OCI-M1 (cell line): ENCODE measurements at regions not wholly inside any gene's neighbourhood (a gene's known extent, or its start where the extent isn't known, plus 50 kb on each side); places are given as distances from the start of the nearest gene placed in this dataset.

Source experiments
- DNase-seq: peaks from one replicate; lab custom pipeline; 2025; lab: John Stamatoyannopoulos, UW

DNA sequence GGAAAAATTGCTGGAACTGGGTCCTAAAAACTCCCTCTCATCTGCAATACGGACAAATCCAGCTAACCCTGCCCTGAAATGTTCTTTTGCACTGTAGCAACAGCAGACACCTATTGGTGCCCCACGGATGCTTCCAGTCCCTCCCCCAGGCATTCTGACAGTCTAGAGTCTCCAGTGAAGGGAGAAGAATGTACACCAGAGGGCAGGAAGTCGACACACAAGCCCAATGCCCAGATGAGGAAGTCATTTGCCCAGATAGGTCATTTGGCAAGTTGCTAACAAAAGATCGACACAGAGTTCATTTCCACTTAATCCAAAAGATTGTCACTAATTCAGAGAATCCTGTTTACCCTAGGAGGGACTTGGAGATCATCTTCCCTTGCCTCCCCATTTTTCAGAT lies 293.0 kb upstream of the PRDM1 start:
- peak; percentile 82 for DNase-seq

DNA sequence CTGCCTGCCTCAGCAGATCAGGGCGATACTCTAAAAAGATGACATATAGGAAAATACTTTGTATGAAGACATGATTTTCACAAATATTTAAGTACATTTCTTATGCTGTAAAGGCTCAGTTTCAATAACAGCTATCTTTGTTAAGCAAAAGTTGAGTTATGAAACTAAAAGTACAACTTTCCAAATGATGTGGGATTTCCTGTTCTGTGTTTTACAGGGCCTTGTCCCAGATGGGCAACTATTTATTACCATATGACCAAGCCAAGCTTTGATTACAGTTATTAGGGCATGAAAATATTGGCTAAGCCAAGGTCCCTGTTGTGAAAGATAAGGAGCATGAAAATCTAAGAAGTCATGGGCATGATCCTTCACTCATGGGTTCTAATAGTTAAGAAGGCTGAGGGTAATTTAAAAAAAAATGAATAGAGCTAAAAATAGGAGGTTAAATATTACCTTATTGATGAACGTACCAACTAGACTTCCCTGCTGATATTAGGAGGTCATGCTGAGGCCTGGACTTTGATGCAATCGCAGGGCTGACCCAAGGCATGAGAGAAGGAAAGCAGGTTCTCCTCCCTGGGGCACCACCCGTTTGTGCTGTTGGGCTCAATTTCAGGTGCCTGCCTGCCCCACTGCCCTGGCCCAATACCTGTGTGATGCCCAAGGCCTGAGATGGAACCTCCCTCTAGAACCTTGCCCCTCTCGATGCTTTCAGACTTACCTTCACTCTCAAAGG lies 294.4 kb upstream of the PRDM1 start:
- no peak for DNase-seq

DNA sequence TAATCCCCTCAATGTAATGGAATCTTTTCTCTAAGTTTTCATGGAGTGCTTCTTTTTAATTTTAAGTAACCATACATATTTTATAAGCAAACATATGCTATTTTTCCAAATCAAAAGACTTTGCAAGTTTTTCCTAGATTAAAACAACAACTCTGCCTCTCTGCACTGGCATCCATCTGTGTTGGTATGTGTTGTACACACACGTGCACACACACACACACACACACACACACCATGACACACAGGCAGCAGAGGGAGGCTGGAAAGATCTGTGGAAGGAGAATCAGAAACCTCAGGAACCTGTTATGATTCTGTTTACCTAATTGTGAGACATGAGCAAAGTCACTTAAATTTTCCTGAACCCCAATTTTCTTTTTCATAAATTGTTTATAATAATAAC lies 295.0 kb upstream of the PRDM1 start:
- DNase-seq, result no peak

DNA sequence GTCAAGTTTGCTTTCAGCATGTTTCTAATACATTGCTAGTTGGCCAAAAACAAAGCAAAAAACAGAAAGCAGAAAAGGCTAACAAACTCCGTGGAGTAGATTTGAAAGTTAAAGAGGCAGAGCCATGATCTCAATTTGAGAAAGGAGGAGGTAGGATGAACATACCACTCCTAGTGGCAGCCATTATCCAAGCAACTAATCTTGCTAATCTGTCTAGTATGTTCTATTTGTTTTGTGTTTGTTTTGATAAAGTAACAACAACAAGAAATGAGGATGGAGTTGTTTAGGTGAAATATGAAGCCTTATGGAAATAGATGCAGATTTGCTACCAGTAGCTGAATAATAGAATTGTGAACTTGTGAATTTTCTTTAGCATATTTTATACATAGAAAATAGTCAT lies 295.5 kb upstream of the PRDM1 start:
- peak; percentile 45 for DNase-seq

DNA sequence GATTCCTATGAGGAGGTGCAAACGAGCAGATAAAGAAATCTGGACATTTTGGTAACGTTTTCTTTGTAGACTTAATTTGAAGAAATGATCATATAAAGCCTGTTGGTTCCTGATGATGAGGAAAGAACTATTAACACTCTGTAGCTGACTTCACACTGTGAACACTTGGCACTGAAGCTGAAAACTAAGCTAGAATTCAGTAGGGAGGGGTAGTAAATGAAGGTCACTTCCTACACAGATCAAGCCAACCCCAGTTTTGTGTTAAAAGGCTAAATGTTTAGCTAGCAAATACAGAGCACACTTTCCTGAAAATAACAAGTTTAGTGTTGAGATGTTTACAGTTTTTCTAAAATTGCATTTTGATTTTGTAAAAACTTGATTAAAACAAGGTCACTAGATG lies 296.2 kb upstream of the PRDM1 start:
- DNase-seq, result no peak

DNA sequence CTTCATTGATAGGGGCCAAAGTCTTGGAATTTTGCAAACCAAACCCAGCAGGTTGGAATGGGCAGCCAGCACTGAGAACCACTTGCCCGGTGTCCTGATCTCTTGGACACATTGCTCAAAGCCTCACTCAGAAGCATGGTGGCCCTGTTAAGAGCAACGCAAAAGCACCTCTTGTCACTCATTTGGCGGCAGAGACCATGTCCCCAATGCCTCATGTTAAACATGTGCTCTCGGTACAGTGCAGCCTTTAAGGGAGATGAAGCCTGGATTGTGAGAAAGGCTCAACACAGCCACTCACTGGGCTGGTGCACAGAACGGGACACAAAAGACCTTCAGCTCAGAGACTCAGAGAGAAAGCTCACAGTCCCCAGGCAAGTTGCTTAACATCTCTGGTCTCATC lies 298.4 kb upstream of the PRDM1 start:
- no peak for DNase-seq

DNA sequence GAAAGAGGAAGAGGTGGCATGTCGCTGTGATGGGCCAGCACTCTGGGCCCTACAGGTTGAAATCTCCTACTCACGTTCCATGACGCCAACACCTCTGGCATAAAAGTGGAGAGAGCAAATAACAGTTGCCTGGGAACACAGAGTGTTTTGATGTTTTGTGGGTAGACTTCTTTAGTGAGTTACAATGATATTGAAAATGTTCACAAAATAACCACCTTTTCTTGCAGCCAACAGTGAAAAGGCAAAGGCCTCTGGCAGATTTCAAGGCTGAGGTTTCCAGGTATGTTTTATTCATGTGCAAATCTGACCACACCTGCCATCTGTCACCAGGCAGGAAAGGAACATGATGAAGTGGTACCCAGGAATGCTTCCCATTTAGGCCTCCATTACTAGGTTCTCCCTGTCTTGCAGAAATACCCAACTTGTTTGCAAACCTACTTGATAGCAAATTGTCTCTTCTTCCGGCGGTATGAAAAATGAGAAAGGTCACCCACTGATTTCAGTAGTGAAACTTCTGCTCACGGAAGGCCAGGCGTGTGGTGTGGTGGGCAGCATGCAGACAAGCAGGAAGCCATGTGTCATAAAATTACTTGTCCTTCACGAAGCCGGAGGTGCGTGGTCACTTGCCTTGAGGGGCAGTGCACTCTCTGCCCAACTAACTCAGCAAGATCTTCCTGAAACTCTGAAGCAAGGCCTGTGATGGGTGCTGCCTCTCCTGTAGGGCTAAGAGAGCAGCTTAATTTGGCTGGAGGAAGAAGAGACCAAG lies 299.1 kb upstream of the PRDM1 start:
- no peak for DNase-seq

DNA sequence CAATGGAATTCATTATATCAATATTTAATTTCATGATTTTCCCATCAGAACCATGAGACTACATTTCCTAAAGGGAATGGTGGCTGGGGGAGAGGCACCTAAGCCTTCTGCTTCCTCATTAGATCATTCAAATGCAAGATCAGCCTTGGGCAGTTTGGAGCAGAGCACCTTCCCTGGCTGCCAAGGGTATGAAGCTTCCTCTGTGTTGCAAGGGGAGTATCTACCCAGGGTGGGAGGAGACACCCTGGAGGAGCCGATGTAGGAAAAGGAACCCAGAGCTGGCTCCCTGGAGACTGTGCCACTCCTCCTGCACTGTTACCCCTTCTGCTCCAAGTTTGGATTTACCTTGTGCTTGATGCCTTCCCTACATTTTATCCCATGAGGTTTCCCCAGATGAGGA lies 299.7 kb upstream of the PRDM1 start:
- no peak for DNase-seq

DNA sequence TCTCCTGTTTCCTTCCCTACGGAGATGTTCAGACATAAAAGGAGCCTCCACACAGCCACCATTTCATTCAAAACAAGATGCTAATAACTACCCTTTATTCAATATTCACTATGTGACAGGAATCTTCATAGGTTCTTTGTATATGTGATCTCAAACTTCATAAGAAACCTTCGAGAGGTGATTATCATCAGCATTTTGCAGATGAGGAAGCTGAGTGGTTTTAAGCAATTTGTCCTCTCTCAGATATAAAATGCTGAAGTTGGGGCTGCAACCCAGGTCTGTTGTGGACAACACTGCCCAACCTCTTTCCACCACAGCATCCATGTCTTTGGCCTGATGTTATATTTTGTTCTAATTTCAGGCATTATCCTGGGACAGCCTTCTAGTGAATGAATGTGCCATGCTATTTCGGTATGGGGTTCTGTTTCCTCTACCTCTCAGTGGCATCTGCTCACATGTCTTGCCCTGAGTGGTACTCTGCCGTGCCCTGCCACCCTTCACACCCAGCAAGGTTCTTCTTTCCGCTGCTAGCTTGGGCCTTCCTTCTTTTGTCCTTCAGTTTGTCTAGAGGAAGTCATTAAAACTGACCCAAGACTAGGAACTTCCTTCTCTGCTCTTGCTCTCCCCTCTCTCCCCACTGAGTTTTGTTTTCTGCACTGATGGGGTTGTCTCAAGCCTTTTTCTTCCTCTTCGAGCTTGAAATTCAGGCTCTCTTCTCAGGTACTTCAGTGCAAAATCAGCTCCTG lies 300.9 kb upstream of the PRDM1 start:
- peak; percentile 55 for DNase-seq

DNA sequence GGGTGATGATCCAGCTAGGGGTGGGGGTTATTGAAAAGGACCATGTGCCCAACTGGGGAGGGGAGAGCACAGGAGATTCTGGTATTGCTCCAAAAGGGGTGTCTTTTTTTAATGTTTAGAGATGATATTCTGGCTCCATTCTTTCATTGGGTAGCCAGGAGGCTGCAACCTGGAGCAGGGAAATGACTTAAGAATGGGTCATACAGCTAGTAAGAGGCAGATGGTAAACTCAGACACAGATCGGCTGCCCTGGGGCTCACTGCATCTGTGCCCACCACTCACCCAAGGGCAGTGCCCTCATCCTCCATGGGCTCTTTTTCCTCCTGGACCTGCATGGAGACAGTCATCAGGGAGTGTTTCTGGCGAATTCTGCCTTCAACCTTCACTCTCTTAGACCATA lies 302.0 kb upstream of the PRDM1 start:
- no peak for DNase-seq

DNA sequence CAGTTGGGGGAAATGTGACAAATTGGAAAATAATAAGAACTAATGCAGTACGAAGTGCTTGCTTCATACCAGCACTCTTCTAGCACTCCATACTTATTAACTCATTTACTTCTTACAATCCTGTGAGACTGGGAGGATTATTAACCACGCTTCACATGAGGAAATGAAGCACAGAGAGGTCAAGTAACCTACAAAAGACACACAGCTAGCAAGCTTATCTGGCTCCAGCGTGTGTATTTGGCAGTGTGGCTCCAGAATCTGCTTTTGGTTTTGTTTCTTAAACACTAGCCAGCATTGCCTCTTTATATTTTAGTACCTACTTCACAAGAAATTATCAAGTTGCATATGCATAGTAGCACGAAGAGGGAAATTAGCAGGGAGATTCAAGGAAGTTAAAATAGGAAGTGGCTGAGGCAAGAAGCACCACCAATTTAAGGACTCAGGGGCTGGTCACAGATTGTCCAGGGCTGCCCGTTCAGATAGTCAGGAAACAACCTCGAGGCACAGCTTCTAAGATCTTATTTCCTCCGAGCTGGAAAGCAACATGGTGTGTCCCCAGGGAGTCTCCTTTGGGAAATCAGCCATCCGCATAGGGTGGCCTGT lies 302.7 kb upstream of the PRDM1 start:
- DNase-seq, result peak; percentile 40

DNA sequence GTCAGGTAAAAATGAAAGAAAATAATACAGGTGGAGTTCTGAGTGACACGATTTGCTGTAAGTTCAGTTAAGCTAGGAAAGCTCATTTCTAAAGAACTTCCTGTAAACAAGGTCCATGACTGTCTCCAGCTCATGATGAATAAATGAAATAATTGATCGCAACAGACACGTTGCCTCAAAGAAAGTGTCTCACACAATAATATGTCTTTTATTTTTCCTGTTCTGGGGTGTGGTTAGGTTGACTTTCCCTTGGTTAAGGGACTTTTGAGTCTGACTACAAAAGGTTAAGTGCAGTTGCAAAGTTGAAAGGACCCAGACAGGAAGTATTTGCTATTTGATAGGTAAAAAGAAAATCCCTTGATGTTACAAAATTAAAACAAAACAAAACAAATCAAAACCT lies 304.2 kb upstream of the PRDM1 start:
- DNase-seq, result no peak

DNA sequence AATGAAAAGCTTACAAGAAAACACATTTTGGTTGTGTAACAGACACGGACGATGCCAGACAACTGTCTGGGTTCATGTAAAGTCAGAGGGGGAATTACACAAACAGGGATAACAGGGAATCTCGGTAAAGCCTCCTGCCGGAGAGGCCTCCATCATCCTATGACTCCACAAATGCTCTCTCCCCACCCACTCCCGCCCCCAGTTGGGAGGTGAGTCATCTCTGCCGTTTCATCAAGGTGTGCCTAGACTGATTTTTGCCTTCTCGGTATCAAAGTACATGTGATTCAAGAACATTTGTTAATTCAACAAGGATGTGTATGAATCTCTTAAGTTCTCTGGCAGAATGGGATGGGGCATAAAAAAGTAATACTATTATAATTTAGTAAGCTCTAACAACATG lies 304.9 kb upstream of the PRDM1 start:
- no peak for DNase-seq

DNA sequence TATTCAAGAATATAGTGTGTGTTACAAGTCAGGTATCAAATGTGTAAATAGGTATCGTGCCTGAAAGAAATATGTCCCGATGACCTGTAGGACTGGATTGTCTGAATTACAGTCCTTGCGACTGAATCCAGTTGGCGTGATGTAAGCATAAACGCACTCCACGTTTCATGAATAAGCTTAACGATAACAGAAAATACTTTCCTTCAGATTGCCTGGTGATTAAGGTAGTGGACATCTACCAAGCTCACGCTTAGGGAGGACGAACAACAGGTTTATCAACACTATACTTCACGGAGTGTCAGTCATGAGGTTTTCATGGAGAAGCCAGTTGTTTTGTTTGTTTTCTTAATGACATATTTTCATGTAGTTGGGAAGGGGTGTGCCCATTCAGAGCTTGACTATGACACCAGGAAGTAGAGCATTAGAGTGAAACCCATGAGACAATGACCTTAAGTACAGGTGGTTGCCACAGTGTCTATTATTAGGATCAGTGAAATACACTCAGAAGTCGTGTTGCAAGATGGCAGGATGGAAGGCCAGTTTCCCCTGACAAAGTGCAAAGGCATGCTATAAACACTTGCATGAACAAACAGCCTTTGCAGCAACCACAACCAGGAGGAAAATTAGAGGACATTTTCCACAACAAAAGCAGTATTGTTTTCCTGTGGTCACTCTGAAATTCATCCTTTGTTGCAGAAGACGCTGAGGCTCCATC lies 305.8 kb upstream of the PRDM1 start:
- DNase-seq, result no peak

DNA sequence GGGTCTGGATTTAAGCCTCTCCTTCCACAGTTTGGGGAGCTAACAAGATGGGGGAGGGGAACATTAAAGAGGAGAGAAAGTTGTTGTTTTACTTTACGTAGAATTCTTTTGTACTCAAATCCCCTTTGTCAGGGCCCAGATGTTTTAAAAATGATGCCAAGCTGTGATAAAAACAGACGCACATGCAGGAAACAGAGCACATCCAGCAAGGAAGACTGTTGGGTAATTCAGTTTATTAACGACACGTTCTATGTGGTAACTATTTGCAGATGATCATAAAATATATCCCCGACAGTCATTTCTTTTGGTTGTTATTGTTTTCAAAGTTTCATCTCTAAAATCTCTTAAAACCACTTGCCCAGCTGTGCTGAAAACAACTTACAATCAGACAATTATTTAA lies 307.0 kb upstream of the PRDM1 start:
- no peak for DNase-seq

DNA sequence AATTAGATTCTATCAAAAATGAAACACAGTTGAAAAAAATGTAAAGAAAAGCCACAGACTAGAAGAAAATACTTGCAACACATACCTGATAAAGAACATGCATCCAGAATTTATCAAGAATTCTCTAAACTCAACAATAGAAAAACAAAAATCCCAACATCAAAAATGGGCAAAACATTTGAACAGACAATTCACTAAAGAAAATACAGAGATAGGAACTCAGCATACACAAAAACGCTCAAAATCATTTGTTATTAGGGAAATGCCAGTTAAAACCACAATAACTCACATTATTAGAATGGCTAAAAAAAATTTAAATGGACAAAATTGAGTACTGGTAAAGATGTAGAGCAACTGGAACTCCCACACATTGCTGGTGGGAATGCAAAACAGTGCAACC lies 311.0 kb upstream of the PRDM1 start:
- DNase-seq, result no peak

DNA sequence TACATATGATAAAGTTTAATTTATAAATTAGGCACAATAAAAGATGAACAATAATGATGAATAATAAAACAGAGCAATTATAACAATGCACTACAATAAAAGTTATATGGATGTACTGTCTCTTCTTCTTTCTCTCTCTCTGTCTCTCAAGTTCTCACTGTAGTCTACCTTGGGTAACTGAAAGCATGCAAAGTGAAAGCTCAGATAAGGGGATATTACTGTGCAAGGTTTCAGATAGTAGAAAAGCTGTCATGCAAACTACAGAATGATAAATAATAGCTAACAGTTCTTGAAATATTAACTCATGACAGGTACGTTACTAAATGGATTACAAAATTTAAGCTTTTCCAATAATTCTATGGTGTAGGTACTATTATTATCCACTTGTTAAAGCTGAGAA lies 311.9 kb upstream of the PRDM1 start:
- DNase-seq, result no peak

DNA sequence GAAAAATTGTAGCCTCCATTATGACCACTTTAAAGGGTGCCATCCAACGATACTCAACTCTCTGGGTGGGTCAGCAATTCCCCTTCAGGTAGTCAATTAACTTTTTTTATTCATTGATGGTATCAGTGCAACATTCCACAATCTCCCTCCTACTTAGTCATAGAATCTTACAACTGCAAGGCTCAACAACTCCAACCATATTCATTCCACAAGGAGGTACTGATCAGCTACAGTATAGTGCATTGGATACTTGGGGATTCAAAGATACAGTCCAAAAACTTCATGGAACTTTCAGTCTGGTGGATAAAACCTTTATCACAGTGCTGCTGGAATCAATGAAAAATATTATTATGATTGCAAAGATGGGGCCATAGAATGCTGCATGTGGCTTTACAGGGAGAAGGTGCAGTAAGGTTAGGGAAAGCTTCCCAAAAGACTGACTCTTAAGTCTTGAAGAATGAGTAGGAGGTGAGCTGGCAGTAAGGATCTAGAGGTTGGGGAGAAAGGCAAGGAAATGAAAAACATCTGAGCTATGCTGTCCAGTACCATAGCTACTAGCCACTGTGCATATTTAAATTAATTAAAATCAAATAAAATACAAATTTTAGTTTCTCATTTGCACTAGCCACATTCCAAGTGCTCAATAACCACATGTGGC lies 314.7 kb upstream of the PRDM1 start:
- DNase-seq, result no peak

DNA sequence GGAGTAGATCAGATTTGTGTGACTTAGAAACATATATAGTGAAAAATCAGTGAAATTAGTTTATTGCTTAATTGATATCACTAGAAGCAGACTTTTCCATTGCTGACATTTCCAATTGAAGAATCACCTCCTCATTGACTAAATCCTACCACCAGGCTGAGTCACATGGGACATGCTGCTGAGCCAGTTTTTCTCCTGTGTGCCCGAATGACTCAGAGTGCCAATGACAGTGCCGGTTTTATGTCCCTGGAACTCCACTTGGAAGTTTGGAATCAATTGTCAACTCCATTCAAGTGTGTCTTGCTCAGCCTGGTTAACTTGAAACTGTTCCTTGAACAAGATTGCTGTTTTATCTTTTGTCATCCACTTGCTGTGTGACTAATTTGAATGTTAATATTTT lies 316.1 kb upstream of the PRDM1 start:
- no peak for DNase-seq

DNA sequence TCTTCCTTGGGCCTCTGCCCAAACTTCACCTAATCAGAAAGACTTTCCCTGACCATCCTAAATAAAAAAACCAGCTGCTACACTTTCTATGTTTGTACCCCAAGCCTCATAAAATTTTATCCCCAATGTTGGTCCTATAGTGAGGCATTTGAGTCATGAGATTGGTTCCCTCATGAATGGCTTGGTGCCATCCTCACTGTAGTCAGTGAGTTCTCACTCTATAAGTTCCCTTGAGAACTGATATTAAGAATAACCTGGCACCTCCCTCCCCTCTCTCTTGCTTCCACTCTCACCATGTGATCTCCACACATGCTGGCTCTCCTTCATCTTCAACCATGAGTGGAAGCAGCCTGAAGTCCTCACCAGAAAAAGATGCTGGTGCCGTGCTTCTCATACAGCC lies 316.9 kb upstream of the PRDM1 start:
- DNase-seq, result no peak

DNA sequence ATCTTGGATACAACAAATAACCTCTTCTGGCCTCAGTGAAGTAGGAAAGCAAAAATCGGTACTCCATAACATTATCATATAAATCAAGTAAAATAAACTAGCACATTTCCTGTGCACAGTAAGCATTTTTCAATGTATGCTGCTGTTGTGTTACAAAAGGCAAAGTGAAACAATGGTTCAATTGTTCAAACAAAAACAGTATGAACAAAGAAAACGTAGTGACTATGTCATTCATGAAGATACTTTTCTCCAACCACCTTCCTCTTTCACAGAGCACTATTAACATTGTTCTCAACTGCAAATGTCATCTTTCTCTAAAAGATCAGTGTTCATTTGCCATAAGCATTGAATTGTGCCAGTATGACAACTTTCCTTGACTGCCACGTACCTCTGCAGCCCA lies 318.6 kb upstream of the PRDM1 start:
- no peak for DNase-seq

DNA sequence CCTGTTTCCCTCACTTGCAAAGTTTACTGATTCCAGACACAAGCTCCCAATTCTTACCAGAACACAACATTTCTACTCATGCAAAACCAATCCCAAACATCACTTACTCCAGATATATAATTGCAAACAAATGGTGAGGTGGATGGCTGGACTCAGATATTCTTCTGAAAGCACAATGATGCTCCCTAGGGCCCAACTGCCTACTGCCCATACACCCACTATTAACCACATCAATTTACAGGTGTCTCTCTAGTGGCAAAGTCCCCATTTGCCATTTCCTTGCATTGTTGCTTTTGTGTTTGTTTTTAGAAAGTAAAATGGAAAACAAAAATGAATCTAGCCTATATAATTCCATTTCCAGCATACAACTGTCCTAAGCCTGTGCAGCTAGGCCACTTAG lies 320.9 kb upstream of the PRDM1 start:
- DNase-seq, result no peak
